Fibroblast of the conjunctiva (primary cell): ENCODE measurements at regions not wholly inside any gene's neighbourhood (a gene's known extent, or its start where the extent isn't known, plus 50 kb on each side); places are given as distances from the start of the nearest gene placed in this dataset.
A peak's percentile ranks its signal among the peaks of the same experiment; 100 is the strongest.

Experiments used
- DNase-seq: peaks from one replicate; pipeline ENCODE4 v3.0.0-alpha.2; 2010; ENCODE audit warnings: low read depth

GRCh38 chr21:39054066-39054465, 129.2 kb downstream of the PSMG1 start:
- no peak for DNase-seq

DNA sequence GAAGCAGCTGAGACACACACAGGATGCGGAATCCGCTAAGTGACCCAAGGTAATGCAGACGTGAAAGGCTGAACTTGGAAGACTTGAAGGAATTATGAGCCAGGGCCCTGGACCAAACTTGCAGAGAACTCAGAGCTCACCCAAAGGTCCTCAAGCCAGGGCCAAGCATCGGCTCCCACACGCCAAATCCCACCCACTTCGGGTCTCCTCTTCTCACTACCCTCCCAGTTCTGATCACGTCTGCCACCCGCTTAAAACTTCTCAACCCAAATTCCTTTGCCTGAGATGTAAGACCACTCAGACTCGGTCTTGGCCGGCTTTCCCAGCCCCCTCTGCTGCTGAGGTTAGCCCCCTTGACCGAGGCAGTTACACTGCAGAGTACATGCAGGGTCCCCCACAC, 130.1 kb downstream of the PSMG1 start:
- no peak for DNase-seq

DNA sequence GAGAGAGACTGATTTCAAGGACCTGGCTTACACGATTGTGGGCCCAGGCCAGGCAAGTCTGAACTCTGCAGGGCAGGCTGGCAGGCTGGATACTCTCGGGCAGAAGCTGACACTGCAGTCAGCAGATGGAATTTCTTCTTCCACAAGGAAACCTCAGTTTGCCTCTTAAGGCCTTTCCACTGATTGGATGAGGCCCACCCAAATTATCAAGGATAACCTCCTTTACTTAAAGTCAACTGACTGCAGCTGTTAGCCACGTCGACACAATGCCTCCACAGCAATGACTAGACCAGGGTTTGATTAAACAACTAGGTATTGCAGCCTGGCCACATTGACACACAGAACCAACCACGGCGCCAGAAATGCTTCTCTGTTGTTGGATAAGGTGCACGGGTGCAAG, 130.5 kb downstream of the PSMG1 start:
- DNase-seq: no peak

DNA sequence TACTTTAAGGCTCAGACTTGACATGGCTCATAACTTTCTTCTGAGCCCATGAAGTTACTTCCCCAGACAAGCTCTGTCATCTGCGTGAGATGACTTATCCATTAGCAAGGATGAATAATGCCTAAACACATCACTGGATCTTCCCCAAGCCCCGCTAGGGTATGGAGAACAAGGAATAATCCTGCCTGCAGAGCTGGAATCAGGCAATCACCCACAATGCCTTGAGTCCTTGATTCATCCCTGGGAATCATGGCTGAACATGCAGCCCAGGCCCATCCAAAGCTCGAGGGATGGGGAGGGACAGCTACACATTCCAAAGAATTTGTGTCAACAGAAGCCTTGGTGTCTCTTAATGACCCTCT, 131.7 kb downstream of the PSMG1 start:
- DNase-seq: no peak

- DNase-seq: no peak
These were observed 132.2 kb downstream of the PSMG1 start for GRCh38 chr21:39050841-39051587.

- DNase-seq: peak; percentile 70
These were observed 134.7 kb downstream of the PSMG1 start for GRCh38 chr21:39048574-39048973.

DNA sequence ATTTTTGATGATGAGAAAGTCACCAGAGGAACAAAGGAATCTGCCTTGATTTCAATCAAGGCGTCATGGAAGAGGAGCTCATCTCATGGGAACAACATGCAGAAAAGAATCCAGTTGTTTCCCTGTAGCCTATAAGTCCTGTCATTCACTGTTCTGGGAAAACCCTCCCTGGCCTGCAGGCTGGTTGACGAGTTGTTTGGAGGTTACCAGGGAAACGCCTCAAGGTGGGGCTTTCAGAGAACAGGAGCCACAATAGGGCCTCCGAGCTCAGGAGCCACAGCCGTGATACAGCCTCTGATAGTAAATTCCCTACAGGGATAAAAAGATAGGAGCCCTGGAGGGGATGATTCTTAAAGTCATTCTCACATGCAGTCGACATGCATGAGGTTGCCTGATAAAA, 135.2 kb downstream of the PSMG1 start:
- peak; percentile 67 for DNase-seq

DNA sequence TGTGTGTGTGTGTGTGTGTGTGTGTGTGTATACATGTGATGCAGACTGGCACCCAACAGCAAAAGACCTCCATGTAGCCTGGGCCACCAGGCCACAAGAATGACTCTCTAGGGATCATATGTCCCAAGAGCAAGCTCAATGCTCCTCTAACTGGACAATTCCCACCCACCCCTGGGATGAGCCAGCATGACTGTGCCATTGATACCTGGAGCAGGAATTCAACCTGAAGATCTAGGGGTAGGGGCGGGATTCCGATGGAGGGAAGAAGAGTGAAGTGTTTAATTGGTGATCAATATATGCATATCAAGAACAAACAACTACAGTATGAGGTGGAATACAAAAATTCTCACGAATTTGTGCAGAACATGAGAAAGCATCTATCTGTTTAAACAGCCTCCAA, 136.2 kb downstream of the PSMG1 start:
- DNase-seq: no peak

DNA sequence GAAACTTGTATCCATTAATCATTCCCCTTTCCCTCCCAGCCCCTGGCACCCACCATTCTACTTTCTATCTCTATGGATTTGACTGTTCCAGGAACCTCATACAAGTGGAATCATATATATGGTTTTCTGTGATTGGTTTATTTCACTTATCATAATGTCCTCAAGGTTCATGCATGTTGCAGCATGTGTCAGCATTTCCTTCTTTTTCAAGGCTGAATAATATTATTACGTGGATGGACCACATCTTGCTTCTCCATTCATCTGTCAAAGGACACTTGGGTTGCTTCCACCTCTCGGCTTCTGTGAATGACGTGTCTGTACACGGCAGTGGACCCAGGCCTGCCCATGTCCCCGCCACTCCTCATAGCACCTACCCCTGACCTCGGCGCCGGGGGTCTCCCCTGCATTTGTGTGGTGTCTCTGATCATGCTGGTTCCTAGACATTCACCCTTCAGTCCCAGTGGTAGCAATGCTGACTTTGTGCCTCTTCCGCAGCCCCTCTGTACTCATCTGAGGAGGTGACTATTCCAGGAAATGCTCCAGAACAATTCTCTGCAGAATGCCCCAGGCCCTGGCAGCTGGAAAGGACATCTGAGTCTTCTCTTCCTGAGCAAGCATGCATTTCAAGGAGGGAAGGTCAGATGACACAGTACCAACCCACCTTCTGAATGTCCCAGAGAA, 136.9 kb downstream of the PSMG1 start:
- no peak for DNase-seq

GRCh38 chr21:39041816-39042215, 141.4 kb downstream of the PSMG1 start:
- no peak for DNase-seq

- no peak for DNase-seq
These were observed 142.6 kb downstream of the PSMG1 start for GRCh38 chr21:39040494-39041110.

DNA sequence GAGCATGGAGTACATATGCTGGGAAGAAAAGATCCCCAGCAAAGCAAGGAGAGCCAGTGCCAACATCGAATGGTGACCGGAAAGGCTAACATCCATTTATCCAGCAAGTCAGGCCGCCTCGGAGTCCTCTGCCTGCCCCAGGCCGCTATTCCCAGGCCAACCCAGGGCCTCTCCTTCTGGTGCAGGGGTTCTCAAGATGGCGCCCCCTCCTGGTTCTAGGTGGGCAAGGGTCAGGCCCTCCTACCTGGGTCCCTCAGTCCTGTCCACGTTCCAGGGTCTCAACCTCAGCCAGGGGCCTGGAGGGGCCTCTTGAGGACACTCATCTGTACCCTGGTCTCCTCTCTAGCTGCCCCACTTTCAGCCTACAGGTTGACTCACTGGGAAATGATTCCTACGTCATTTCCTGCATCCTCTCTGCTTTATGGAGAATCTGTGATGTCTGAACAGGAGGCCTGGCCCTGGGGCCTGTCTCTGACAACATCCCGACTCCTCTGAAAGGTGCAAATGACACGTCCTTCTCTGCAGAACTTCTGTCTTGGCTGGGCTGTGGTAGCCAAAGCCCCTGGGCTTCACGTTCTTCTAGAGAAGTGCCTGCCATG, 145.3 kb downstream of the PSMG1 start:
- DNase-seq: no peak

- no peak for DNase-seq
These were observed 146.7 kb downstream of the PSMG1 start for GRCh38 chr21:39036581-39036980.

DNA sequence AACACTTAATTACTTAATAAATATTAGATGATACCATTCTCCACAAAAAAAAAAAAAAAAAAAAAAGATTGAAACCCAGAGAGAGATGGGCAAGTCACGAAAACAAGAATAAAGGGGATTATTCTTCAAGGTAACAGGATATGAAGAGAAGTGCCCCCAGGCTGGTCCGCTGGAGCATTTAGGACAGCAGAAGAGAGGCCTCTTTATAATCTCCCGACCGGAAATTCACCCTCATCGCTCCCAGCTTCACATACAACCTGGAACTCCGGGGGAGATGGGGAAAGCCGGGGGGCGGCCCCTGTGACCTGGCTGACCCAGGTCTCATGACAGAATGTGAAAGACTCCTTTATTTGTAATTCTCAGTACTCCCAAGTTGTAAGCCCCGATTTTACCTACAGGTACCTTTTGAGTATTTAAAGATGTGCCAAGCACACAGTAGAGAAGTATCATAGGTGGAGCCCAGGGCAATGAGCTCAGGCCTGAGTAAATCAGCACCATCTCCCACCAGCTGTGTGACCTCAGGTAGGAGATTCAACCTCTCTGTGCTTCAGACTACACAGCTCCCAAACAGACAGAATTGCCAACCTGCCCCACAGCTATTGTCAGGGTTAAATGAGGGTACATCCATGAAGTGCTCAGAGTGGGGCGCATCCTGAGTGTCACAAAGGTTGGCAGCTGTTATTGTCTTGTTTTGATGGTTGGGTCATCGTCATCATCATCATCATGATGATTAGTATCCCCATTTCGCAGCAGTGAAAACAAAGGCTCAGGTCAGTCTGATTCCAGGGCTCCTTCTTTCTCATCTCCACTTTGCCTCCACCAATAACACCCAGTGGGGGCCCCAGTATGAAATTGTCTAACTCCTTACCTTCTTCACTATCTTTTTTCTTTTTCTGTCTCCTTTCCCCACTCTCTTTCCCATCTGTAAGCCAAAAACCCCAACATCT, 148.4 kb downstream of the PSMG1 start:
- no peak for DNase-seq

DNA sequence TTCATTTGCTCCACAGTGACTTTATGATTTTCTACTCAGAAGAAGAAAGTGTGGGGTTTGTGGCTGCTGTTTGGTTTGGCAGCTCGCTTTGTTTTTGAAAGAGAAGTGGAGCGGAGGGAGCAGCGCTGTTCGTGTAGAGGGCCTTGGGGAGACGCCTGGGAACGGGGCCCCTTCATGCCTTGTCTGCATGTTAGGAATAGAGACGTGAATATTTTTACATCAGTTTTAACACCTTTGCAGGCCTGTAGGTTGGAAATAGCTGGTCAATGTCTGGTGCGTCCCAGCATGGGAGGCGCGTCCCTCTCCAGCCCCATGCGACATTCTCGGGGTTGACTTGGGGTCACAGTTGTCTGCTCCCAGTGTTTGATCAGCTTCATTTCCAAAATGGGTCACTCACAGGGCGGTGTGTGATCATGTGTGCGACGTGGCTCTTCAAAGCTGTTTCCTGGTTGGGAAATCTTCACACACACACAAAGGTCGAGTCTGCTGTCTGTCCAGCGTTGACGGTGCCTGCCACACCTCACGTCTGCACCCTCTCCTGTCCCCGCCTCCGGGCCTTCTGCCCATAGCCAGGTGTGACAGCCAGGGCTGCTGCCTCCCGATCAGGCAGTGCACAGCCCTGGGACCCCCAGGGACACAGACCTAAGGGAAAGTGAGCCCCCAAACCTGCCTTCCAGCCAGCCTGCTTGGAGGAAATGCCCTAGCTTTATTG, 149.2 kb downstream of the PSMG1 start:
- DNase-seq: no peak

DNA sequence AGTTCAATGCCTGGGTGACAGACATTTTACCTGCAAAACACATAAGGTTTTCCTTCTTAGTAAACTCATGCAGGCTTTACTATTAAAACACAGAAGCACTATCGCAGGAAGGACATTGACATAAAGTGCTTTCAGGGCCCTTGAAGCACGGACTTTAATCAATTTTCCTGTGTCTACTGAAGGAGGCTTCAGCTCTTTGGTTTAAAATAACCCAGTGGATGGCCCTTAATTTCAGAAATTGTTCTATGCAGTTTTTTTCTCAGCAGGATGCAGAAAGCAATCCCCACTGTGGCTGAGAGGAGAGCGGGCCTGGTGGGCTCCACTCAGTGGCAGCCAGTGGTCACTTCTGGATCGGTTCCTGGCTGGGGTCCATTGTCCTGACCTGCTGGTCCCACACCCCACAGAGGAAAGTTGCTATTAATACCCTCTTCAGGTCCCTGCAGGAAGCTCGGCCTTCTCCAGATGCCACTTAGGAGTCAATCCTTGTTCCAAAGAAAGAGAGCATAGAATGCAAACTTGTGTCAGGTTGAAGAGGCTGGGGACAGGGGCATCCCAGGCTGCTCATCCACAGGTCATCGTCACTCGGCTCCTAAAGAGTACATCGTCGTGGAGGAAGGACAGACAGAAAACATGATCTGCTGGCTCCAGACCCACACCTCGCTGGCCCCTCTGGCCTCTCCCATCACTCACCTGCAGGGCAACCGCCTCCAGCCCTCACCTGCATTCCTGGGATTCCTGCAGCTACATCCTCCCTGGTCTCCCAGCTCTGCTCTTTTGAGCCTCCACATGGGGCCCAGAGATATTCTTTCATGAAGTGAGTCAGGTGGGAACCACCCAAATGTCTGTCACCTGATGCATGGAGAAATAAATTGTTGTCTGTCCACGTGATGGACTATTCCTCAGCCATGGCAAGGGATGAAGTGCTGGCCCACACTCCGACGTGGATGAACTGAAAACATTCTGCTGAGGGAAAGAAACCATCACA, 153.1 kb downstream of the PSMG1 start:
- no peak for DNase-seq

- DNase-seq: peak; percentile 43
These were observed 154.0 kb downstream of the PSMG1 start for GRCh38 chr21:39029086-39029755.

DNA sequence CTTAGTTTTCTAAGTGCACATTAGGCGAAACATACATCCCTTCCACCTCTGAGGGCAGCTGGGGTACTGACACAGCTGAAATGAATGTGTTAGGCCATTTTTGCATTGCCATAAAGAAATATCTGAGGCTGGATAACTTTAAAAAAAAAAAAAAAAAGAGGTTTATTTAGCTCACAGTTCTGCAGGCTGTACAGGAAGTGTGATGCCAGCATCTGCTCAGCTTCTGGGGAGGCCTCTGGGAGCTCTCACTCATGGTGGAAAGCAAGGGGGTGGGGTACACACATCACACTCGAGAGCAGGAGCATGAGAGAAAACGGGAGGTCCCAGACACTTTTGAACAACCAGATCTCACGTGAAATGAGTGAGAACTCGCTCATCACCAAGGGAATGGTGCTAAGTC, 158.1 kb downstream of the PSMG1 start:
- no peak for DNase-seq

- DNase-seq: no peak
These were observed 158.7 kb downstream of the PSMG1 start for GRCh38 chr21:39024538-39024937.
